ENCODE measurements at regions not wholly inside any gene's neighbourhood (a gene's known extent, or its start where the extent isn't known, plus 50 kb on each side); places are given as distances from the start of the nearest gene placed in this dataset.

- DNase-seq (ENCODE audit: low read depth, low spot score) (no peak), ATAC-seq (no peak)
- in situ Hi-C loops (cut with HindIII; ENCODE audit: low pct_unique_long_range_greater_than_20kb, low sequenced_read_pairs), result no loop called here
- CTCF ChIA-PET, result no interaction called here
- TF ChIP-seq REST (IDR thresholded peaks at IDR 0.05; ENCODE audit: insufficient read depth in 1 of 2, low read depth in 2 of 2, low read length in 1 of 2) (no peak), CTCF (IDR thresholded peaks at IDR 0.05) (no peak), SIN3A (IDR thresholded peaks at IDR 0.05; ENCODE audit: borderline replicate concordance, insufficient read depth, low read depth, low read length) (no peak), POLR2AphosphoS5 (IDR thresholded peaks at IDR 0.05; ENCODE audit: low read depth, low read length) (no peak), TCF7L2 (IDR thresholded peaks at IDR 0.05; ENCODE audit: low read depth, low read length) (no peak)
- H3K9me3 ChIP-seq (ENCODE audit: control insufficient read depth, insufficient read depth, low read depth, low read length), result no peaks in the 10 kb centered on the region
- no peaks in the 10 kb centered on the region for H3K4me1 ChIP-seq (ENCODE audit: control insufficient read depth, insufficient read depth, low read length)
- H3K36me3 ChIP-seq (ENCODE audit: control insufficient read depth, insufficient read depth, low read length), result no peaks in the 10 kb centered on the region
- BruUV-seq (replicated peaks), result no TSS peak
- no peak overlapping the region for H3K27ac ChIP-seq (ENCODE audit: low read length)
- intact Hi-C loops (cut with micrococcal nuclease; ENCODE audit: unreplicated experiment), result no loop called here
- no peaks in the 10 kb centered on the region for H3K27me3 ChIP-seq (ENCODE audit: control insufficient read depth, insufficient read depth, low read length)
- POLR2A ChIA-PET, result no interaction called here
- no peak overlapping the region for H3K4me3 ChIP-seq (ENCODE audit: low read depth in 2 of 2, low read length in 2 of 2)
Measured at GRCh38 chr3:28756056-28756455, 407.4 kb upstream of the AZI2 start.

- BruUV-seq (replicated peaks), result no TSS peak
- intact Hi-C loops (cut with micrococcal nuclease; ENCODE audit: unreplicated experiment), result no loop called here
- POLR2A ChIA-PET, result no interaction called here
- in situ Hi-C loops (cut with HindIII; ENCODE audit: low pct_unique_long_range_greater_than_20kb, low sequenced_read_pairs), result no loop called here
- TF ChIP-seq CTCF (IDR thresholded peaks at IDR 0.05), result no peak
- no peak for TF ChIP-seq TCF7L2 (IDR thresholded peaks at IDR 0.05; ENCODE audit: low read depth, low read length)
- no peak for TF ChIP-seq SIN3A (IDR thresholded peaks at IDR 0.05; ENCODE audit: borderline replicate concordance, insufficient read depth, low read depth, low read length)
- TF ChIP-seq POLR2AphosphoS5 (IDR thresholded peaks at IDR 0.05; ENCODE audit: low read depth, low read length), result no peak
- TF ChIP-seq REST (IDR thresholded peaks at IDR 0.05; ENCODE audit: insufficient read depth in 1 of 2, low read depth in 2 of 2, low read length in 1 of 2), result no peak
- H3K27me3 ChIP-seq (ENCODE audit: control insufficient read depth, insufficient read depth, low read length), result no peaks in the 10 kb centered on the region
- H3K9me3 ChIP-seq (ENCODE audit: control insufficient read depth, insufficient read depth, low read depth, low read length), result no peaks in the 10 kb centered on the region
- CTCF ChIA-PET, result no interaction called here
- no peaks in the 10 kb centered on the region for H3K36me3 ChIP-seq (ENCODE audit: control insufficient read depth, insufficient read depth, low read length)
- H3K27ac ChIP-seq (ENCODE audit: low read length), result no peak overlapping the region
- no peaks in the 10 kb centered on the region for H3K4me1 ChIP-seq (ENCODE audit: control insufficient read depth, insufficient read depth, low read length)
- H3K4me3 ChIP-seq (ENCODE audit: low read depth in 2 of 2, low read length in 2 of 2), result no peak overlapping the region
- ATAC-seq, result no peak
- DNase-seq (ENCODE audit: low read depth, low spot score), result no peak
Measured at GRCh38 chr3:28758115-28758514, 409.5 kb upstream of the AZI2 start.
